ENCODE measurements at regions not wholly inside any gene's neighbourhood (a gene's known extent, or its start where the extent isn't known, plus 50 kb on each side); places are given as distances from the start of the nearest gene placed in this dataset.

GRCh38 chr9:34773306-34773910, 63.5 kb upstream of the CCL21 start:
- no peak for TF ChIP-seq CTCF (IDR thresholded peaks at IDR 0.05)
- TF ChIP-seq POLR2A (IDR thresholded peaks at IDR 0.05), result no peak

All from body of pancreas (tissue), 4 donors.